Posterior vena cava (tissue), 2 donors: ENCODE measurements at regions not wholly inside any gene's neighbourhood (a gene's known extent, or its start where the extent isn't known, plus 50 kb on each side); places are given as distances from the start of the nearest gene placed in this dataset.

Source experiments
- DNase-seq: peaks from one replicate; pipeline ENCODE4 v3.0.0-alpha.2; 2020; ENCODE audit warnings: low spot score
- intact Hi-C, 2 donors: fragments of 100-400 bp; cut with DNase I; formaldehyde crosslinking; loops; one replicate each; pipeline versions ENCODE4 v1.14.1 to v1.14.2; 2022 to 2023
- donor health status: DM: yes; HTN: yes; CAD: no.
- donor health status: DM: yes; HTN: yes; CAD: no.

- intact Hi-C loops: no loop called here
- no peak for DNase-seq
Observed at GRCh38 chr3:10747341-10747740, 68.7 kb upstream of the SLC6A11 start.

DNA sequence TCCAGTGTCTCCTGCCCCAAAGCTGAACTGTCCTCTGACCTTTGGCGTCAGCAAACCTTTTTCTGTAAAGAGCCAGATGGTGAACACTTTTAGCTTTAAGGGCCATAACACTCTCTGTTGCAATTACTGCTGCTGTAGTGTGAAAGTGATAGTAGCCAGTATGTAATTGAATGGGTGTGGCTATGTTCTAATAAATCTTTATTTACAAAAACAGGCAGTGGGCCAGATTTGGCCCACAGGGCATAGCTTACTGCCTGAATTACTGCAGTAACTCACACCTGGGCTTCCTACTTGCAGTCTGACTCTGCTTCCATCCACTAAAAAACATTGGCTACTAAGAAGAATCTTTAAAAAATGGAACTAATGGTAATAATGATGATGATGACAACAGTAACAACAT is 68.0 kb upstream of the SLC6A11 start:
- intact Hi-C loops: no loop called here
- DNase-seq: no peak

GRCh38 chr3:10753964-10754363 is 62.1 kb upstream of the SLC6A11 start:
- no peak for DNase-seq
- intact Hi-C loops: loop anchor here in 1 of 2 donors (10.0 kb wide), 2 partner anchors 301 to 581 kb away; no protein-coding TSS in a partner anchor

DNA sequence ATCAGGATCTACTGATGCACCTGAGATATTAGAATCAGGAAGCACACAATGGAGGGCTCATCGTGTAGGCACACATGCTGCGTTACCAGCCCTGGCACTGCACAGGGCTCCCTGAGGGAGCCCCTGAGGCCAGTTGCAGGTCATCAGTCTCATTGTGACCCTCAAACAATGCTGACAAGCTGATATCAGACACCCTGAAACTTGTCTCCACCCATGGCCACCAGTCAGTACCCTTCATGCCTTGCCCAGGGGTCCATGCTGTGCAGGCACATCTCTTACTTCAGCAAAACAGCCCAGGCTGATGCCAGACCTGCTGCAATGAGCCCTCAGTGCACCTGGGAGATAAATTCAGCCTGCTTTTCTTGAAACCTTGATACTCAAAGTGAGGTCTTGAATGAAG is 59.5 kb upstream of the SLC6A11 start:
- no peak for DNase-seq
- intact Hi-C loops: loop anchor here (5.0 to 10.0 kb wide), 3 partner anchors 298 to 578 kb away; no protein-coding TSS in a partner anchor

- intact Hi-C loops: loop anchor here (5.0 to 10.0 kb wide), 3 partner anchors 298 to 578 kb away; no protein-coding TSS in a partner anchor
- no peak for DNase-seq
Observed at GRCh38 chr3:10757021-10757820, 58.8 kb upstream of the SLC6A11 start.

GRCh38 chr3:10757821-10758130 is 58.3 kb upstream of the SLC6A11 start:
- intact Hi-C loops: loop anchor here (5.0 to 10.0 kb wide), 3 partner anchors 297 to 577 kb away; no protein-coding TSS in a partner anchor
- DNase-seq: no peak

GRCh38 chr3:10758304-10759037 is 57.6 kb upstream of the SLC6A11 start:
- intact Hi-C loops: loop anchor here (5.0 to 10.0 kb wide), 3 partner anchors 296 to 576 kb away; no protein-coding TSS in a partner anchor
- no peak for DNase-seq

GRCh38 chr3:10759495-10759894 is 56.5 kb upstream of the SLC6A11 start:
- intact Hi-C loops: loop anchor here (5.0 to 10.0 kb wide), 3 partner anchors 295 to 575 kb away; no protein-coding TSS in a partner anchor

GRCh38 chr3:10760199-10760598 is 55.8 kb upstream of the SLC6A11 start:
- DNase-seq: no peak
- intact Hi-C loops: loop anchor here in 1 of 2 donors (10.0 kb wide), 1 partner anchor 575 kb away; no protein-coding TSS in a partner anchor

More at GRCh38 chr3:10759495-10759894, 56.5 kb upstream of the SLC6A11 start:
- DNase-seq: no peak

GRCh38 chr3:10761583-10761982 is 54.4 kb upstream of the SLC6A11 start:
- intact Hi-C loops: loop anchor here in 1 of 2 donors (10.0 kb wide), 1 partner anchor 573 kb away; no protein-coding TSS in a partner anchor
- no peak for DNase-seq

DNA sequence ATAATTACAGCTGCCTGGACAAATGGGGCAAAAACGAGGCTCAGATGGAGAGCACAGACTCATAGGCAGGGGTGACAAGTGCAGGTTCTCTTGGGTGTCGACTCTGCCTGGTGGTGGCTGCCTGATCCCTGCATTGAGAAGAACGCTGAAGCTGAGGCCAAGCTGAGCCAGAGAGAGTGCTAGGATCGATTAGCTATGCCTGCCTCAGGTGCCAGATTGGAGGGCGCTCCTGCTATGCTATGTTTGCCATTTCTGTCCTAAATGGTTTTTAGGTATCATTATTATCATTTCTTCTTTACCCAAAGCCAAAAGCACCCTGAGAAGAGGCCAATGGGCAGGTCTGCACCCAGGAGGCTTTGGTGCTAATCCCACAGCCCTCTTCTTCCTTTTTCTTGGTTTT is 53.9 kb upstream of the SLC6A11 start:
- no peak for DNase-seq
- intact Hi-C loops: loop anchor here in 1 of 2 donors (10.0 kb wide), 1 partner anchor 573 kb away; no protein-coding TSS in a partner anchor

- intact Hi-C loops: loop anchor here in 1 of 2 donors (10.0 kb wide), 1 partner anchor 572 kb away; no protein-coding TSS in a partner anchor
- no peak for DNase-seq
Observed at GRCh38 chr3:10762611-10763247, 53.3 kb upstream of the SLC6A11 start.

DNA sequence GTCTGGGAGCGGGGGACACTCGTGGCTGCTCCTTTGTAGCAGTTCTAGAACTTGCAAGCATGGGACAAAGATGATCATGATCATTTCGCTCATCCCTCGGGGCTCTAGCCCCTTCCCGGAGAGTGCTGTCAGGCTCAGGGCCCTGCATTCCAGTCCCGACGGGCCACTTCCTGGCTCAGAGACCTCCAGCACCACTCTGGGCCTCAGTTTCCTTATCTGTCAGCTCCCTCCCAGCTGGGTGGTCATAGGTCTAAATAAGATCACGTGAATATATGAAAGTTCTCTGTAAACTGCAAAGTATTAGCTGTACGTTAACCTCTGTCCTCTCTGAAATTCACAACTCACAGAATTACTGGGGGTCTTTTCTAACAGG is 52.8 kb upstream of the SLC6A11 start:
- intact Hi-C loops: loop anchor here in 1 of 2 donors (10.0 kb wide), 1 partner anchor 572 kb away; no protein-coding TSS in a partner anchor

GRCh38 chr3:10763817-10764258 is 52.2 kb upstream of the SLC6A11 start:
- intact Hi-C loops: loop anchor here in 1 of 2 donors (10.0 kb wide), 1 partner anchor 571 kb away; no protein-coding TSS in a partner anchor
- no peak for DNase-seq

More for the DNA sequence above, 52.8 kb upstream of the SLC6A11 start:
- DNase-seq: no peak

- intact Hi-C loops: loop anchor here in 1 of 2 donors (10.0 kb wide), 1 partner anchor 570 kb away; no protein-coding TSS in a partner anchor
- DNase-seq: no peak
Observed at GRCh38 chr3:10764259-10765051, 51.6 kb upstream of the SLC6A11 start.

DNA sequence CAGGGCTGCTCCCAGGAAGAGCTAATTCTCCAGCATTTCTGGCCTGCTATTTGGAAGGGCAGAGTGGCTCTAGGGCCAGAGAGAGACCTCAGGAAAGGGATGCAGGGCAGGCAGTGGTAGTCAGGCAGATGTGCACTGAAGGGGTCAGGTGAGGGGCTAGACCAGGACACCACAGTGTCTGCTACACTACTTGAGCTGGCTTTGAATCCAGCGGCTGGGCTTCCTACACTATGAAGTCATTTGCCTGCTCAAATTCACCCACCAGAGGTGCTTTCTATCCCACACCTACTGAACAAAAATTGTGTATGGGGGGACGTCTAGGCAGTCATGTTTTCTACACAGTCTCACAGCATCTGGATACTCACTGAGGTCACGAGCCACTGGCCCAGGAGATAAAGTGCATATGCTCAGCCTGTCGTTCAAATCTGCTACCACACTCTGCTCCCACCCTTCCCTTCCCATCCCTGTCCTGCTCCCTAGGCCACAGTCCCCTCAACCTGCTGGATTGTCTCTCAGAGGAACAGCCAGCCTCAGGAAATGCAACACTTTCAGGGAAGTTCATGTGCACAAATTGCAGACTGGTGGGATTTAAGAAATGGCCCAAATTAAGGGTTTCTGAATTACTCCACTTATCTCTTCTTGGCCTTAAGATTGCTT is 49.9 kb upstream of the SLC6A11 start:
- no peak for DNase-seq
- intact Hi-C loops: loop anchor here in 1 of 2 donors (10.0 kb wide), 1 partner anchor 569 kb away; no protein-coding TSS in a partner anchor
